H9 (cell line): ENCODE measurements at regions not wholly inside any gene's neighbourhood (a gene's known extent, or its start where the extent isn't known, plus 50 kb on each side); places are given as distances from the start of the nearest gene placed in this dataset.

Source experiments
- DNase-seq: peaks from one replicate; pipeline ENCODE4 v3.0.0-alpha.2; 2017
- H2AFZ ChIP-seq: one replicate; pipeline ENCODE4 v1.6.1; 2013; ENCODE audit warnings: mild to moderate bottlenecking, low read length, control low read depth, moderate library complexity
- H2AK5ac ChIP-seq: 2 replicates; pipeline ENCODE4 v1.6.1; 2013; ENCODE audit warnings: low read length, control low read depth, mixed read lengths; ENCODE audit not compliant: insufficient read length
- H2BK120ac ChIP-seq: one replicate; pipeline ENCODE4 v1.6.1; 2013; ENCODE audit warnings: low read depth, mild to moderate bottlenecking, low read length, control low read depth, inconsistent platforms; ENCODE audit not compliant: poor library complexity, severe bottlenecking
- H2BK12ac ChIP-seq: 2 replicates; pipeline ENCODE4 v1.6.1; 2013; ENCODE audit warnings: low read length, control low read depth, mixed read lengths, low read depth; ENCODE audit not compliant: insufficient read length
- H2BK15ac ChIP-seq: 2 replicates; pipeline ENCODE4 v1.6.1; 2013; ENCODE audit warnings: low read depth, low read length, control low read depth
- H2BK20ac ChIP-seq: one replicate; pipeline ENCODE4 v1.6.1; 2013; ENCODE audit warnings: low read depth, mild to moderate bottlenecking, low read length, control low read depth, inconsistent platforms; ENCODE audit not compliant: poor library complexity, severe bottlenecking
- H2BK5ac ChIP-seq: 2 replicates; pipeline ENCODE4 v1.6.1; 2013; ENCODE audit warnings: low read length, control low read depth, mixed read lengths; ENCODE audit not compliant: insufficient read length
- H3K14ac ChIP-seq: 2 replicates; pipeline ENCODE4 v1.6.1; 2013; ENCODE audit warnings: low read length, control low read depth; ENCODE audit not compliant: insufficient read depth
- H3K18ac ChIP-seq: 2 replicates; pipeline ENCODE4 v1.6.1; 2013; ENCODE audit warnings: low read depth, mild to moderate bottlenecking, mixed read lengths, low read length, control low read depth; ENCODE audit not compliant: insufficient read length
- H3K23ac ChIP-seq: 2 replicates; pipeline ENCODE4 v1.6.1; 2013; ENCODE audit warnings: low read length, control low read depth, mixed read lengths, low read depth; ENCODE audit not compliant: insufficient read length
- H3K23me2 ChIP-seq: 2 replicates; pipeline ENCODE4 v1.6.1; 2013; ENCODE audit warnings: low read depth, mild to moderate bottlenecking, mixed read lengths, low read length, control low read depth; ENCODE audit not compliant: insufficient read length, poor library complexity, severe bottlenecking
- H3K27ac ChIP-seq: 2 replicates; pipeline ENCODE4 v1.5.1; 2013; ENCODE audit warnings: low read length, control low read depth, mixed read lengths, low read depth; ENCODE audit not compliant: insufficient read length
- H3K27me3 ChIP-seq: 2 replicates; pipeline ENCODE4 v1.6.1; 2013; ENCODE audit warnings: low read length, control low read depth, inconsistent platforms; ENCODE audit not compliant: insufficient read depth
- H3K4ac ChIP-seq: 2 replicates; pipeline ENCODE4 v1.6.1; 2013; ENCODE audit warnings: low read depth, mild to moderate bottlenecking, control low read depth, inconsistent platforms, low read length, moderate library complexity
- H3K4me1 ChIP-seq: 2 replicates; pipeline ENCODE4 v1.6.1; 2013; ENCODE audit warnings: low read length, control low read depth, inconsistent platforms; ENCODE audit not compliant: insufficient read depth
- H3K4me2 ChIP-seq: 2 replicates; pipeline ENCODE4 v1.6.1; 2013; ENCODE audit warnings: low read length, control low read depth, mixed read lengths; ENCODE audit not compliant: insufficient read length, insufficient read depth
- H3K56ac ChIP-seq: 2 replicates; pipeline ENCODE4 v1.6.1; 2013; ENCODE audit warnings: low read depth, mild to moderate bottlenecking, mixed read lengths, low read length, control low read depth; ENCODE audit not compliant: insufficient read length
- H3K79me1 ChIP-seq: 2 replicates; pipeline ENCODE4 v1.6.1; 2013; ENCODE audit warnings: low read depth, mild to moderate bottlenecking, moderate library complexity, low read length, control low read depth, inconsistent platforms; ENCODE audit not compliant: insufficient read depth, poor library complexity, severe bottlenecking
- H3K79me2 ChIP-seq: 2 replicates; pipeline ENCODE4 v1.6.1; 2013; ENCODE audit warnings: low read length, control low read depth, inconsistent platforms; ENCODE audit not compliant: insufficient read depth
- H3K9ac ChIP-seq: 2 replicates; pipeline ENCODE4 v1.6.1; 2013; ENCODE audit warnings: low read length, control low read depth, mixed read lengths; ENCODE audit not compliant: insufficient read length; ENCODE audit errors: extremely low read depth
- H3K9me3 ChIP-seq: one replicate; pipeline ENCODE4 v1.6.1; 2013; ENCODE audit warnings: low read depth, low read length, inconsistent platforms; ENCODE audit not compliant: control insufficient read depth
- H3T11ph ChIP-seq: one replicate; pipeline ENCODE4 v1.6.1; 2013; ENCODE audit warnings: mild to moderate bottlenecking, low read length, control low read depth, inconsistent platforms
- H4K20me1 ChIP-seq: one replicate; pipeline ENCODE4 v1.6.1; 2013; ENCODE audit not compliant: control insufficient read depth, insufficient read length, insufficient read depth
- H4K5ac ChIP-seq: 2 replicates; pipeline ENCODE4 v1.6.1; 2013; ENCODE audit warnings: low read depth, mild to moderate bottlenecking, mixed read lengths, low read length, control low read depth; ENCODE audit not compliant: insufficient read length
- H4K8ac ChIP-seq: replicated peaks from 2 replicates; pipeline ENCODE4 v1.6.1; 2013; ENCODE audit warnings: low read length, control low read depth, mixed read lengths, low read depth; ENCODE audit not compliant: insufficient read length
- H4K91ac ChIP-seq: 2 replicates; pipeline ENCODE4 v1.6.1; 2013; ENCODE audit warnings: low read depth, mild to moderate bottlenecking, moderate library complexity, mixed read lengths, low read length, control low read depth; ENCODE audit not compliant: insufficient read length
- H3K27ac Mint-ChIP-seq, 3 experiments: 2 replicates in 2 of 3; 3 replicates in 1 of 3; pipeline ENCODE4 v1.8.0; 2020 to 2021; ENCODE audit warnings: mixed read lengths in 3 of 3, mild to moderate bottlenecking in 1 of 3, moderate library complexity in 1 of 3
- H3K27me3 Mint-ChIP-seq: 2 replicates; pipeline ENCODE4 v1.8.0; 2021; ENCODE audit warnings: low read depth, mild to moderate bottlenecking, moderate library complexity, mixed read lengths
- H3K36me3 Mint-ChIP-seq, 3 experiments: 2 replicates in 2 of 3; 3 replicates in 1 of 3; pipeline ENCODE4 v1.8.0; 2020 to 2021; ENCODE audit warnings: low read depth in 3 of 3, mixed read lengths in 3 of 3; ENCODE audit not compliant: insufficient read depth in 1 of 3
- H3K4me1 Mint-ChIP-seq, 2 experiments: 2 replicates each; pipeline ENCODE4 v1.8.0; 2020; ENCODE audit warnings: mixed read lengths in 2 of 2
- H3K4me3 Mint-ChIP-seq, 2 experiments: 2 replicates in 1 of 2; 3 replicates in 1 of 2; pipeline ENCODE4 v1.8.0; 2020 to 2021; ENCODE audit warnings: mild to moderate bottlenecking in 2 of 2, mixed read lengths in 2 of 2, moderate library complexity in 1 of 2
- H3K9me3 Mint-ChIP-seq, 2 experiments: 2 replicates in 1 of 2; 3 replicates in 1 of 2; pipeline ENCODE4 v1.8.0; 2020; ENCODE audit warnings: mild to moderate bottlenecking in 2 of 2, mixed read lengths in 2 of 2, moderate library complexity in 1 of 2
- WGBS: extraction: QIAGEN DNeasy Blood & Tissue Kit; methylation state at CpG from one replicate; pipeline ENCODE4 v1.1.7; 2013; ENCODE audit warnings: missing lambda C conversion rate, low lambda C conversion rate, mixed read lengths; ENCODE audit not compliant: insufficient read length; ENCODE audit errors: extremely low coverage; 5-methylcytosine and 5-hydroxymethylcytosine counted together
- TF ChIP-seq, protein P1 (sequence below): fragments of 200-600 bp; sonication (generic); conservative IDR thresholded peaks from 3 replicates; pipeline ENCODE4 v1.8.0; 2021; ENCODE audit warnings: antibody characterized with exemption, mild to moderate bottlenecking

DNA sequence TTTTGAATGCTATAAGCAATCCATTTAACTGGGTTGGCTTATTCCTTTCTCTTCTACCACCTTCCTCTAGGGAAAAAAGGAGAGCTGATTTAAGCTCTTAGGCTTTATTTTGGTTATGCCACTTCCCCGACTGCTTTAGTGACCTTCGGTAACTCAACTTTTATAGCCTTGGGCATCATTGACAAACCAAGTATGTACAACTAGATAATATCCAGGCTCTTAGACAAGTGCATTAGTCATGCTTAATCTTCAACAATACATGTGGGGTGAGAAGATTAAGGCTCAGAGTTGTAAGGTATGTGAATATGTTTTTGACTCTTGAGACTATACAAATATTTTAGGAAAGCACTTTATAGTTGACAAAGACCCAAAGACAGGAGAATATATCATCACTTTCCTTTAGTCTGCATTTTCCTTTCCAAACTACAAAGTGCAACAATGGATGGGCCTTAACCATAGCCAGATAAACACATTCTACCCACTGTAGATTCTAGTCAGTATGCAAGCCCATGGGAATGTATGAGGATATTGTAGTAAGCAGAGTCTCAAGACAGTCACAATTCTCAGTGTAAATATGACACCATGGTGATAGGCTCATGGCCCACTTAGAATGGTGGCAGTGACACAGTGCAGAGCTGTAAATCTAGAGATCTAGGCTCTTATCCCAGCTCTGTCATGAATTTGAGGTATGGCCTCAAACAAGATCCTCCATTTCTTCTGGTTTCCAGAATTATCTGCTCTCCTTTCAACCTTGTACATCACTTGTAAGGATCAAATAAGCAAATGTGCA is 1117.3 kb downstream of the SORCS3 start:
- H3K56ac ChIP-seq = no peak overlapping the region
- TF ChIP-seq, protein P1, sequence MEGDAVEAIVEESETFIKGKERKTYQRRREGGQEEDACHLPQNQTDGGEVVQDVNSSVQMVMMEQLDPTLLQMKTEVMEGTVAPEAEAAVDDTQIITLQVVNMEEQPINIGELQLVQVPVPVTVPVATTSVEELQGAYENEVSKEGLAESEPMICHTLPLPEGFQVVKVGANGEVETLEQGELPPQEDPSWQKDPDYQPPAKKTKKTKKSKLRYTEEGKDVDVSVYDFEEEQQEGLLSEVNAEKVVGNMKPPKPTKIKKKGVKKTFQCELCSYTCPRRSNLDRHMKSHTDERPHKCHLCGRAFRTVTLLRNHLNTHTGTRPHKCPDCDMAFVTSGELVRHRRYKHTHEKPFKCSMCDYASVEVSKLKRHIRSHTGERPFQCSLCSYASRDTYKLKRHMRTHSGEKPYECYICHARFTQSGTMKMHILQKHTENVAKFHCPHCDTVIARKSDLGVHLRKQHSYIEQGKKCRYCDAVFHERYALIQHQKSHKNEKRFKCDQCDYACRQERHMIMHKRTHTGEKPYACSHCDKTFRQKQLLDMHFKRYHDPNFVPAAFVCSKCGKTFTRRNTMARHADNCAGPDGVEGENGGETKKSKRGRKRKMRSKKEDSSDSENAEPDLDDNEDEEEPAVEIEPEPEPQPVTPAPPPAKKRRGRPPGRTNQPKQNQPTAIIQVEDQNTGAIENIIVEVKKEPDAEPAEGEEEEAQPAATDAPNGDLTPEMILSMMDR = no peak
- H3K79me1 ChIP-seq = no peaks in the 10 kb centered on the region
- H3T11ph ChIP-seq = no peak overlapping the region
- H3K9me3 ChIP-seq = no peaks in the 10 kb centered on the region
- no peak overlapping the region for H2BK12ac ChIP-seq
- H4K8ac ChIP-seq = no peak overlapping the region
- Mint-ChIP-seq H3K4me1 (peaks cover 7 to 12% of the 10 kb centered on the region in 2 experiments), H3K9me3 (no peaks in the 10 kb centered on the region; a peak in 1 of 5 replicates), H3K36me3 (no peaks in the 10 kb centered on the region), H3K27ac (no peak overlapping the region), H3K4me3 (no peak overlapping the region), H3K27me3 (no peaks in the 10 kb centered on the region; the same call in 1 of the 2 replicates)
- H2BK20ac ChIP-seq = no peak overlapping the region
- H3K23ac ChIP-seq = no peak overlapping the region
- no peak overlapping the region for H3K18ac ChIP-seq
- no peak overlapping the region for H3K14ac ChIP-seq
- H2AK5ac ChIP-seq = no peak overlapping the region
- no peak overlapping the region for H3K9ac ChIP-seq
- H3K4me2 ChIP-seq = no peak overlapping the region
- H3K79me2 ChIP-seq = no peaks in the 10 kb centered on the region
- H3K4ac ChIP-seq = no peak overlapping the region
- H4K5ac ChIP-seq = no peak overlapping the region
- no peak overlapping the region for H2AFZ ChIP-seq
- H3K4me1 ChIP-seq = no peaks in the 10 kb centered on the region
- H2BK120ac ChIP-seq = no peak overlapping the region
- no CpG with 5 or more reads among the region's 2 CpGs for WGBS
- H4K91ac ChIP-seq = no peak overlapping the region
- DNase-seq = no peak
- no peak overlapping the region for H3K27ac ChIP-seq
- no peaks in the 10 kb centered on the region for H3K23me2 ChIP-seq
- H2BK5ac ChIP-seq = no peak overlapping the region
- H2BK15ac ChIP-seq = no peak overlapping the region
- H4K20me1 ChIP-seq = no peaks in the 10 kb centered on the region
- H3K27me3 ChIP-seq = no peaks in the 10 kb centered on the region; the same call in 1 of the 2 replicates
